BJ (cell line): ENCODE measurements at regions not wholly inside any gene's neighbourhood (a gene's known extent, or its start where the extent isn't known, plus 50 kb on each side); places are given as distances from the start of the nearest gene placed in this dataset.
A peak's percentile ranks its signal among the peaks of the same experiment; 100 is the strongest.

ENCODE experiments used
- CTCF ChIA-PET: fragments of 350-600 bp; formaldehyde crosslinking; extraction: SDS; loops from one replicate; lab custom pipeline; 2021; ENCODE audit warnings: antibody characterized with exemption, inconsistent platforms; lab: Yijun Ruan, JAX
- POLR2A ChIA-PET: fragments of 300-600 bp; sonication (Branson Sonifier 250); formaldehyde crosslinking; extraction: SDS; loops from one replicate; lab custom pipeline; 2021; ENCODE audit warnings: antibody characterized with exemption; lab: Charles Lee
- DNase-seq: peaks from one replicate; pipeline ENCODE4 v3.0.0-alpha.2; 2011; ENCODE audit warnings: low read depth
- H3K27me3 ChIP-seq: 2 replicates; pipeline ENCODE4 v1.6.0; 2011; ENCODE audit warnings: low read length; ENCODE audit not compliant: control insufficient read depth, insufficient read depth
- H3K36me3 ChIP-seq: 2 replicates; pipeline ENCODE4 v1.5.1; 2011; ENCODE audit warnings: low read length; ENCODE audit not compliant: control insufficient read depth, insufficient read depth
- H3K4me3 ChIP-seq: 2 replicates; pipeline ENCODE4 v1.5.1; 2011; ENCODE audit warnings: low read depth, mild to moderate bottlenecking, control low read depth, low read length
- CTCF ChIP-seq: IDR thresholded peaks from 2 replicates; pipeline ENCODE4 v1.5.1; 2011; ENCODE audit warnings: low read depth, mild to moderate bottlenecking, control low read depth, inconsistent platforms, low read length, moderate library complexity; ENCODE audit not compliant: insufficient read depth

GRCh38 chr12:75853626-75854025, 177.9 kb downstream of the PHLDA1 start:
- ChIA-PET CTCF (interaction anchor here (0.6 to 1.3 kb wide), 3 partner anchors 11 to 178 kb away, joined by 3 to 4 read pairs (median 4); partner anchors contain the start of gene PHLDA1), POLR2A (no interaction called here)
- H3K27me3 ChIP-seq: no peaks in the 10 kb centered on the region
- H3K4me3 ChIP-seq: no peak overlapping the region
- DNase-seq: no peak
- TF ChIP-seq CTCF: no peak
- no peaks in the 10 kb centered on the region for H3K36me3 ChIP-seq

- no peak overlapping the region for H3K4me3 ChIP-seq
- CTCF ChIA-PET: no interaction called here
These were observed 178.6 kb downstream of the PHLDA1 start for GRCh38 chr12:75852956-75853355.

GRCh38 chr12:75852143-75852542, 179.4 kb downstream of the PHLDA1 start:
- POLR2A ChIA-PET: no interaction called here
- DNase-seq: no peak
- H3K4me3 ChIP-seq: no peak overlapping the region

More at GRCh38 chr12:75852956-75853355, 178.6 kb downstream of the PHLDA1 start:
- POLR2A ChIA-PET: no interaction called here
- no peak for DNase-seq
- H3K36me3 ChIP-seq: no peaks in the 10 kb centered on the region
- no peak for TF ChIP-seq CTCF
- no peaks in the 10 kb centered on the region for H3K27me3 ChIP-seq

GRCh38 chr12:75850721-75851462, 180.7 kb downstream of the PHLDA1 start:
- CTCF ChIA-PET: interaction anchor here (0.6 kb wide), 1 partner anchor 365 kb away, joined by 3 read pairs; no protein-coding TSS in a partner anchor
- Histone ChIP-seq H3K27me3 (no peaks in the 10 kb centered on the region), H3K4me3 (no peak overlapping the region), H3K36me3 (no peaks in the 10 kb centered on the region)
- POLR2A ChIA-PET: no interaction called here
- peak; percentile 27 for DNase-seq
- no peak for TF ChIP-seq CTCF

More at GRCh38 chr12:75852143-75852542, 179.4 kb downstream of the PHLDA1 start:
- TF ChIP-seq CTCF: no peak
- H3K27me3 ChIP-seq: no peaks in the 10 kb centered on the region
- no peaks in the 10 kb centered on the region for H3K36me3 ChIP-seq
- CTCF ChIA-PET: no interaction called here

- H3K27me3 ChIP-seq: no peaks in the 10 kb centered on the region
- no peaks in the 10 kb centered on the region for H3K36me3 ChIP-seq
- POLR2A ChIA-PET: no interaction called here
- CTCF ChIA-PET: interaction anchor here (0.9 to 2.1 kb wide), 3 partner anchors 11 to 289 kb away, joined by 3 to 7 read pairs (median 4); no protein-coding TSS in a partner anchor
- no peak for TF ChIP-seq CTCF
- no peak for DNase-seq
- H3K4me3 ChIP-seq: no peak overlapping the region
These were observed 182.6 kb downstream of the PHLDA1 start for GRCh38 chr12:75848961-75849360.
